ENCODE measurements at regions not wholly inside any gene's neighbourhood (a gene's known extent, or its start where the extent isn't known, plus 50 kb on each side); places are given as distances from the start of the nearest gene placed in this dataset.
A peak's percentile ranks its signal among the peaks of the same experiment; 100 is the strongest.
"Not testable (repeated sequence)": the region's sequence is repeated elsewhere in the genome, so short reads cannot be mapped to it uniquely, and the experiment has no call there.

GRCh38 chr15:23787346-23788105 is 100.4 kb upstream of the NDN start:
- TF ChIP-seq, protein P1, sequence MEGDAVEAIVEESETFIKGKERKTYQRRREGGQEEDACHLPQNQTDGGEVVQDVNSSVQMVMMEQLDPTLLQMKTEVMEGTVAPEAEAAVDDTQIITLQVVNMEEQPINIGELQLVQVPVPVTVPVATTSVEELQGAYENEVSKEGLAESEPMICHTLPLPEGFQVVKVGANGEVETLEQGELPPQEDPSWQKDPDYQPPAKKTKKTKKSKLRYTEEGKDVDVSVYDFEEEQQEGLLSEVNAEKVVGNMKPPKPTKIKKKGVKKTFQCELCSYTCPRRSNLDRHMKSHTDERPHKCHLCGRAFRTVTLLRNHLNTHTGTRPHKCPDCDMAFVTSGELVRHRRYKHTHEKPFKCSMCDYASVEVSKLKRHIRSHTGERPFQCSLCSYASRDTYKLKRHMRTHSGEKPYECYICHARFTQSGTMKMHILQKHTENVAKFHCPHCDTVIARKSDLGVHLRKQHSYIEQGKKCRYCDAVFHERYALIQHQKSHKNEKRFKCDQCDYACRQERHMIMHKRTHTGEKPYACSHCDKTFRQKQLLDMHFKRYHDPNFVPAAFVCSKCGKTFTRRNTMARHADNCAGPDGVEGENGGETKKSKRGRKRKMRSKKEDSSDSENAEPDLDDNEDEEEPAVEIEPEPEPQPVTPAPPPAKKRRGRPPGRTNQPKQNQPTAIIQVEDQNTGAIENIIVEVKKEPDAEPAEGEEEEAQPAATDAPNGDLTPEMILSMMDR (IDR thresholded peaks at IDR 0.05): no peak
- no peak for DNase-seq
- H3K27me3 ChIP-seq: no peaks in the 10 kb centered on the region
- no peaks in the 10 kb centered on the region for H3K4me1 ChIP-seq
- intact Hi-C loops (cut with DNase I): no loop called here
- H3K9me3 ChIP-seq: peaks cover under 1% of the 10 kb centered on the region
- H3K4me3 ChIP-seq: no peak overlapping the region
- H3K36me3 ChIP-seq: no peaks in the 10 kb centered on the region
- ATAC-seq: no peak
- H3K27ac ChIP-seq: no peak overlapping the region

- TF ChIP-seq, protein P1 (IDR thresholded peaks at IDR 0.05): no peak
- Histone ChIP-seq H3K36me3 (no peaks in the 10 kb centered on the region), H3K9me3 (no peaks in the 10 kb centered on the region), H3K27me3 (no peaks in the 10 kb centered on the region), H3K4me3 (no peak overlapping the region), H3K4me1 (no peaks in the 10 kb centered on the region), H3K27ac (no peak overlapping the region)
- intact Hi-C loops (cut with DNase I): no loop called here
- ATAC-seq (no peak), DNase-seq (no peak)
These were observed 106.1 kb upstream of the NDN start for GRCh38 chr15:23793191-23793680.

DNA sequence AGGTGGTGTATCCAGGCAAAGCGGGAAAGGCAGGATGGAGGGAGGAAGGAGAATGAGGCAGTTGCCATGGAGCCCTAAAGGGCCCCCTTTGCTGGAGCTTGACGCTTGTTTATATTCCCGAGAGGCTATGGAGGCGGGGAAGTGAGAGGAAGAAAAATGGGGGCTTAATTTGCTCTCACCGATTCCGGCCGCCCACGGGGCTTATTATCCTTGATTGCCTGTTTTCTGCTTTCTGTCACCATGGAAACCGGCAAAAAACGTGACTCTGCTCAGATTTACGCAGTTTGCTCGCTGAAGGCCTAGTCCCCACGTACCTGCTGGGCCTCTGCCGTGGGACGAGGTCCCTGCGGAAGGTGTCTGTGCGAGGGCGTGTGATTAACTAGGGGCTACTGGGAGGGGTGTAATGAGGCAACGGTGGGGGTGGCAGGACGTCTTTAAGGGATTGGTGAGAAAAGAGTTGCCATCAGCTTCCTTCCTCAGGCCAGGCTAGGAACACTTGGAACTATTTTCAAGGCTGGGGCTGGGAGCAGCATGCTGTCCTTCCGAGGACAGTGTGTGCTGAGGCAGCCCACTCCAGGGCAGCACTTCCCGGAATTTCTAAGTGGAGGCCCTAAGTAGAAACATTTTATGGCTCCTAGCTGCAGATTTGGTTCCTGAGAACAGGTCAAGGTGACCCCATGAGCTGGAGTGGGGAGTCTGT is 110.8 kb upstream of the NDN start:
- DNase-seq (no peak), ATAC-seq (no peak)
- H3K9me3 ChIP-seq: no peaks in the 10 kb centered on the region
- intact Hi-C loops (cut with DNase I): no loop called here
- no peaks in the 10 kb centered on the region for H3K36me3 ChIP-seq
- H3K27me3 ChIP-seq: no peaks in the 10 kb centered on the region
- no peak overlapping the region for H3K4me3 ChIP-seq
- H3K4me1 ChIP-seq: no peaks in the 10 kb centered on the region
- TF ChIP-seq, protein P1 (IDR thresholded peaks at IDR 0.05): no peak
- no peak overlapping the region for H3K27ac ChIP-seq

DNA sequence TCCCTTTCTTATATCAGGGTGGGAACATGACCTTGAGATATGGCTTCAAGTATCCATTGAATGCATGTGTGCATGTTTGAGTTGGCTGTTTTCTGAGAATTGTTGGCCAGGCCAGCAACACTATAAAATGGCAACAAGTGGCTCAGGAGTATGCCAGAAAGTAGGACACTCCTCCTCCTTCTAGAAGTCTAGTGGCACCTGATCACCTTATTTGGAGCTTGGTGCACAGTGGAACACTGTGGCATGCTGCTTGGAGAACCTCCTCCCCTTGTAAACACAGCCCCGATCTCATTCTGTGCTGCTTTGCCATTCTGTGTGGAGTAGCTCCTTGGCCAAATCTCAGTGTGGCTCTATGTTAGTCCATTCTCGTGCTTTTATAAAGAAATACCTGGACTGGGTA is 114.8 kb upstream of the NDN start:
- Histone ChIP-seq H3K27me3 (no peaks in the 10 kb centered on the region), H3K9me3 (no peaks in the 10 kb centered on the region), H3K4me3 (no peak overlapping the region), H3K36me3 (no peaks in the 10 kb centered on the region), H3K27ac (no peak overlapping the region), H3K4me1 (no peaks in the 10 kb centered on the region)
- intact Hi-C loops (cut with DNase I): no loop called here
- TF ChIP-seq, protein P1 (IDR thresholded peaks at IDR 0.05): no peak
- peak; percentile 93 for ATAC-seq
- no peak for DNase-seq

DNA sequence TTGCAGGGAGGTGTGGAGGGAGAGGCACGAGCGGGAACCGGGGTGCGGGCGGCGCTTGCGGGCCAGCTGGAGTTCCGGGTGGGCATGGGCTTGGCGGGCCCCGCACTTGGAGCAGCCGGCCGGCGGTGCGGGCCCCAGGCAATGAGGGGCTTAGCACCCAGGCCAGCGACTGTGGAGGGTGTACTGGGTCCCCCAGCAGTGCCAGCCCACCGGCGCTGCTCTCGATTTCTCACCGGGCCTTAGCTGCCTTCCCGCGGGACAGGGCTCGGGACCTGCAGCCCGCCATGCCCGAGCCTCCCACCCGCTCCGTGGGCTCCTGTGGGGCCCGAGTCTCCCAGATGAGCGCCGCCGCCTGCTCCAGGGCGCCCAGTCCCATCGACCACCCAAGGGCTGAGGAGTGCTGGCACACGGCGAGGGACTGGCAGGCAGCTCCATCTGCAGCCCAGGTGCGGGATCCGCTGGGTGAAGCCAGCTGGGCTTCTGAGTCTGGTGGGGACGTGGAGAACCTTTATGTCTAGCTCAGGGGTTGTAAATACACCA is 115.9 kb upstream of the NDN start:
- H3K36me3 ChIP-seq; H3K4me1 ChIP-seq; H3K4me3 ChIP-seq; intact Hi-C loops (cut with DNase I); ATAC-seq; DNase-seq; H3K9me3 ChIP-seq; H3K27me3 ChIP-seq; H3K27ac ChIP-seq: not testable (repeated sequence)

- no peaks in the 10 kb centered on the region for H3K27me3 ChIP-seq
- no peaks in the 10 kb centered on the region for H3K9me3 ChIP-seq
- no peak for ATAC-seq
- H3K36me3 ChIP-seq: no peaks in the 10 kb centered on the region
- DNase-seq: no peak
- H3K4me3 ChIP-seq: no peak overlapping the region
- TF ChIP-seq, protein P1 (IDR thresholded peaks at IDR 0.05): no peak
- intact Hi-C loops (cut with DNase I): no loop called here
- H3K27ac ChIP-seq: no peak overlapping the region
- H3K4me1 ChIP-seq: no peaks in the 10 kb centered on the region
These were observed 119.9 kb upstream of the NDN start for GRCh38 chr15:23806980-23807379.
